Spinal cord (tissue), 9 donors: ENCODE measurements at regions not wholly inside any gene's neighbourhood (a gene's known extent, or its start where the extent isn't known, plus 50 kb on each side); places are given as distances from the start of the nearest gene placed in this dataset.
A peak's percentile ranks its signal among the peaks of the same experiment; 100 is the strongest.

Source experiments
- DNase-seq, 6 donors: peaks; one replicate each; pipeline versions ENCODE4 v3.0.0 to v3.0.0-alpha.2; 2013 to 2015; ENCODE audit warnings: low spot score in 6 of 6, low read depth in 4 of 6
- H3K27ac ChIP-seq: one replicate; pipeline ENCODE4 v1.5.1; 2013; ENCODE audit warnings: low read depth, low read length, control low read depth
- H3K27me3 ChIP-seq: one replicate; pipeline ENCODE4 v1.6.1; 2013; ENCODE audit warnings: low read length; ENCODE audit not compliant: control insufficient read depth, insufficient read depth
- H3K36me3 ChIP-seq: one replicate; pipeline ENCODE4 v1.6.1; 2013; ENCODE audit warnings: low read length; ENCODE audit not compliant: control insufficient read depth, insufficient read depth
- H3K4me1 ChIP-seq: one replicate; pipeline ENCODE4 v1.6.1; 2013; ENCODE audit warnings: low read length; ENCODE audit not compliant: control insufficient read depth, insufficient read depth
- H3K4me3 ChIP-seq: one replicate; pipeline ENCODE4 v1.5.1; 2013; ENCODE audit warnings: low read depth, low read length, control low read depth
- H3K9me3 ChIP-seq: one replicate; pipeline ENCODE4 v1.6.1; 2013; ENCODE audit warnings: low read length; ENCODE audit not compliant: control insufficient read depth, insufficient read depth
- WGBS: methylation state at CpG from one replicate; pipeline ENCODE4 v1.1.5; 2013; ENCODE audit warnings: missing lambda C conversion rate; ENCODE audit not compliant: insufficient coverage; 5-methylcytosine and 5-hydroxymethylcytosine counted together
- donor health status: healthy.

- H3K27ac ChIP-seq: no peak overlapping the region
- H3K9me3 ChIP-seq: no peaks in the 10 kb centered on the region
- DNase-seq: peak in 1 of 6 donors; percentile 71
- no peak overlapping the region for H3K4me3 ChIP-seq
- no peaks in the 10 kb centered on the region for H3K27me3 ChIP-seq
- H3K4me1 ChIP-seq: peaks cover 7% of the 10 kb centered on the region
- WGBS: no CpG with 5 or more reads among the region's 4 CpGs
- H3K36me3 ChIP-seq: peaks cover 12% of the 10 kb centered on the region
Observed at GRCh38 chr11:92892802-92893684, 76.4 kb upstream of the MTNR1B start.

GRCh38 chr11:92894197-92894596 is 75.3 kb upstream of the MTNR1B start:
- peaks cover 7% of the 10 kb centered on the region for H3K4me1 ChIP-seq
- no peak for DNase-seq
- WGBS: no CpG with 5 or more reads among the region's 3 CpGs
- H3K9me3 ChIP-seq: no peaks in the 10 kb centered on the region
- H3K36me3 ChIP-seq: peaks cover 12% of the 10 kb centered on the region
- H3K4me3 ChIP-seq: no peak overlapping the region
- no peaks in the 10 kb centered on the region for H3K27me3 ChIP-seq
- no peak overlapping the region for H3K27ac ChIP-seq

- H3K27me3 ChIP-seq: no peaks in the 10 kb centered on the region
- H3K9me3 ChIP-seq: no peaks in the 10 kb centered on the region
- H3K27ac ChIP-seq: no peak overlapping the region
- no peak for DNase-seq
- H3K4me3 ChIP-seq: no peak overlapping the region
- 94% methylated on average over 5 of the region's 6 CpGs for WGBS
- no peaks in the 10 kb centered on the region for H3K4me1 ChIP-seq
- no peaks in the 10 kb centered on the region for H3K36me3 ChIP-seq
Observed at GRCh38 chr11:92897487-92897886, 72.0 kb upstream of the MTNR1B start.

- H3K27ac ChIP-seq: no peak overlapping the region
- H3K36me3 ChIP-seq: no peaks in the 10 kb centered on the region
- H3K27me3 ChIP-seq: no peaks in the 10 kb centered on the region
- no peak for DNase-seq
- H3K4me1 ChIP-seq: no peaks in the 10 kb centered on the region
- no CpG with 5 or more reads among the region's 1 CpG for WGBS
- no peak overlapping the region for H3K4me3 ChIP-seq
- H3K9me3 ChIP-seq: no peaks in the 10 kb centered on the region
Observed at GRCh38 chr11:92902417-92902816, 67.0 kb upstream of the MTNR1B start.

GRCh38 chr11:92907671-92908070 is 61.8 kb upstream of the MTNR1B start:
- Histone ChIP-seq H3K9me3 (no peaks in the 10 kb centered on the region), H3K4me1 (no peaks in the 10 kb centered on the region), H3K27me3 (no peaks in the 10 kb centered on the region), H3K36me3 (no peaks in the 10 kb centered on the region), H3K4me3 (no peak overlapping the region), H3K27ac (no peak overlapping the region)
- DNase-seq: peak in 2 of 6 donors; percentile 26 to 60
- WGBS: 67% methylated on average over 1 of the region's 4 CpGs

- WGBS: 100% methylated on average over 3 of the region's 5 CpGs
- no peak for DNase-seq
- H3K36me3 ChIP-seq: no peaks in the 10 kb centered on the region
- no peaks in the 10 kb centered on the region for H3K27me3 ChIP-seq
- H3K27ac ChIP-seq: no peak overlapping the region
- H3K9me3 ChIP-seq: no peaks in the 10 kb centered on the region
- H3K4me3 ChIP-seq: no peak overlapping the region
- no peaks in the 10 kb centered on the region for H3K4me1 ChIP-seq
Observed at GRCh38 chr11:92909214-92909613, 60.2 kb upstream of the MTNR1B start.

GRCh38 chr11:92911478-92911877 is 58.0 kb upstream of the MTNR1B start:
- H3K9me3 ChIP-seq: no peaks in the 10 kb centered on the region
- no peak overlapping the region for H3K27ac ChIP-seq
- no peak for DNase-seq
- no peak overlapping the region for H3K4me3 ChIP-seq
- 84% methylated on average over 2 of the region's 2 CpGs for WGBS
- no peaks in the 10 kb centered on the region for H3K4me1 ChIP-seq
- H3K27me3 ChIP-seq: no peaks in the 10 kb centered on the region
- peaks cover 4% of the 10 kb centered on the region for H3K36me3 ChIP-seq

- Histone ChIP-seq H3K27ac (no peak overlapping the region), H3K36me3 (peaks cover 4% of the 10 kb centered on the region), H3K27me3 (no peaks in the 10 kb centered on the region), H3K4me3 (no peak overlapping the region), H3K4me1 (no peaks in the 10 kb centered on the region), H3K9me3 (no peaks in the 10 kb centered on the region)
- DNase-seq: no peak
- 95% methylated on average over 34 of the region's 39 CpGs for WGBS
Observed at GRCh38 chr11:92915551-92915950, 53.9 kb upstream of the MTNR1B start.

GRCh38 chr11:92916299-92916698 is 53.2 kb upstream of the MTNR1B start:
- H3K27ac ChIP-seq: no peak overlapping the region
- no peaks in the 10 kb centered on the region for H3K27me3 ChIP-seq
- H3K4me3 ChIP-seq: no peak overlapping the region
- H3K36me3 ChIP-seq: peaks cover 4% of the 10 kb centered on the region
- no peaks in the 10 kb centered on the region for H3K4me1 ChIP-seq
- 93% methylated on average over 3 of the region's 4 CpGs for WGBS
- no peak for DNase-seq
- no peaks in the 10 kb centered on the region for H3K9me3 ChIP-seq

GRCh38 chr11:92917927-92918326 is 51.5 kb upstream of the MTNR1B start:
- Histone ChIP-seq H3K36me3 (peaks cover 4% of the 10 kb centered on the region), H3K4me1 (no peaks in the 10 kb centered on the region), H3K27me3 (no peaks in the 10 kb centered on the region), H3K27ac (no peak overlapping the region), H3K4me3 (no peak overlapping the region), H3K9me3 (no peaks in the 10 kb centered on the region)
- WGBS: no CpG with 5 or more reads among the region's 1 CpG
- DNase-seq: no peak
